HG03442 (cell line): ENCODE measurements at regions not wholly inside any gene's neighbourhood (a gene's known extent, or its start where the extent isn't known, plus 50 kb on each side); places are given as distances from the start of the nearest gene placed in this dataset.

Experiments used
- ATAC-seq: cut with Tn5 transposase; IDR thresholded peaks from one replicate; pipeline ENCODE4 v1.9.1; 2021; ENCODE audit warnings: mild to moderate bottlenecking, moderate library complexity; ENCODE audit not compliant: unreplicated experiment

DNA sequence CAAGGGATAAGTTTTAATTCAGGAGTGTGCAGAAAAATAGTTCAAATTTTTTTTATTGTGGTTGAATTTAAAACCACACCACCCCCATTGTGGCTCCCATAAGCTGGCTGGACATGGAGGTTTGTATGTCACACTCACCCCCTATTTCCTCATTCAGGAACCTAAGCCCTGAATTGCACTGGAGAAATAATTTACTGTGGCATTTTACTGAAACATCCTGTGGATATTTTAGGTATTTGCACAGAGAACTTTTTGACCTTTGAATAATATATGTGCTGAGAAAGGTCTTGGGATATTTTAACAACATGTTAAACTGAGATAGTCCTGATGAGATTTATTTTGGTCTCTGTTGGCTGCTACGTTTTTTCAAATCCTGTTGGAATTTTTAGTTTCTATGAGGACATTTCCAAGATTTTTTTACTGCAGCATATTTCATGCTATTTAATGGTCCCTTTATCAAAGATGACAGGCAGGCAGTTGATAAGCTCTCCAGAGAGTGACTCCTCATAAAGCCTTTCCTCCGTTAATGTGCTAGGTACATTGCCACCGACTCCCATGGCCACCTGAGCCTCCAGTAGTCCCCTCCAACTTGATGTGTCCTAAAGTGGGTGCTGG is 51.2 kb upstream of the PALM2AKAP2 start:
- ATAC-seq, result no peak

- no peak for ATAC-seq
Observed at GRCh38 chr9:109729513-109729912, 50.5 kb upstream of the PALM2AKAP2 start.
